ENCODE measurements at regions not wholly inside any gene's neighbourhood (a gene's known extent, or its start where the extent isn't known, plus 50 kb on each side); places are given as distances from the start of the nearest gene placed in this dataset.
"Not testable (repeated sequence)": the region's sequence is repeated elsewhere in the genome, so short reads cannot be mapped to it uniquely, and the experiment has no call there.

GRCh38 chr2:184370954-184371353, 227.4 kb upstream of the ZNF804A start:
- Mint-ChIP-seq H3K27me3 (no peaks in the 10 kb centered on the region), H3K4me1 (ENCODE audit: low read depth) (no peaks in the 10 kb centered on the region), H3K27ac (no peak overlapping the region), H3K36me3 (ENCODE audit: insufficient read depth) (no peaks in the 10 kb centered on the region), H3K9me3 (ENCODE audit: low read depth) (no peaks in the 10 kb centered on the region), H3K4me3 (ENCODE audit: low read depth) (no peak overlapping the region)
- TF ChIP-seq CTCF (IDR thresholded peaks at IDR 0.05; ENCODE audit: unreplicated experiment), result no peak
- DNase-seq (ENCODE audit: low spot score, unreplicated experiment), result no peak

- no peak for TF ChIP-seq CTCF (IDR thresholded peaks at IDR 0.05; ENCODE audit: unreplicated experiment)
- H3K27me3 Mint-ChIP-seq, result no peaks in the 10 kb centered on the region
- H3K36me3 Mint-ChIP-seq (ENCODE audit: insufficient read depth), result no peaks in the 10 kb centered on the region
- no peak overlapping the region for H3K27ac Mint-ChIP-seq
- no peak for DNase-seq (ENCODE audit: low spot score, unreplicated experiment)
- no peaks in the 10 kb centered on the region for H3K9me3 Mint-ChIP-seq (ENCODE audit: low read depth)
- H3K4me3 Mint-ChIP-seq (ENCODE audit: low read depth), result no peak overlapping the region
- H3K4me1 Mint-ChIP-seq (ENCODE audit: low read depth), result no peaks in the 10 kb centered on the region
These were observed 226.7 kb upstream of the ZNF804A start for GRCh38 chr2:184371641-184372040.

DNA sequence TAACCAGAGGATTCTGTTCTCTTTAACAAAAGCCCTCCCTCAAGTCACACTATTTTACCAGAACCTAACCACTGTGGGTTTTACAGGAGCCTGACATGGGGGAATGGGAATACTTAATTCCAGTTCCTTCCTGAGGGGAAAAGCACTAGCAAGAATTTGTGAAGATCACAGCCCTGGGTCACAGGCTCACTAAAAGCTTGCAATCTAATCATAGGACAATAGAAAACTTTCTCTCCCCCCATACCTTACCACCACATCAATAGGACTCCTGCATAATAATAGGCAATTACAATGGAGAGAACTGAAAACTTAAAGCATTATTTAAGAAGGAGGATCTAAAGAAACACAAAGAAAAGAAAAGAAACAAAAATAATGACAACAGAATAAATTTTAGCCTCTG, 225.8 kb upstream of the ZNF804A start:
- Mint-ChIP-seq H3K4me3 (ENCODE audit: low read depth) (no peak overlapping the region), H3K9me3 (ENCODE audit: low read depth) (no peaks in the 10 kb centered on the region), H3K4me1 (ENCODE audit: low read depth) (no peaks in the 10 kb centered on the region), H3K27me3 (no peaks in the 10 kb centered on the region), H3K36me3 (ENCODE audit: insufficient read depth) (no peaks in the 10 kb centered on the region), H3K27ac (no peak overlapping the region)
- no peak for TF ChIP-seq CTCF (IDR thresholded peaks at IDR 0.05; ENCODE audit: unreplicated experiment)
- DNase-seq (ENCODE audit: low spot score, unreplicated experiment), result no peak

DNA sequence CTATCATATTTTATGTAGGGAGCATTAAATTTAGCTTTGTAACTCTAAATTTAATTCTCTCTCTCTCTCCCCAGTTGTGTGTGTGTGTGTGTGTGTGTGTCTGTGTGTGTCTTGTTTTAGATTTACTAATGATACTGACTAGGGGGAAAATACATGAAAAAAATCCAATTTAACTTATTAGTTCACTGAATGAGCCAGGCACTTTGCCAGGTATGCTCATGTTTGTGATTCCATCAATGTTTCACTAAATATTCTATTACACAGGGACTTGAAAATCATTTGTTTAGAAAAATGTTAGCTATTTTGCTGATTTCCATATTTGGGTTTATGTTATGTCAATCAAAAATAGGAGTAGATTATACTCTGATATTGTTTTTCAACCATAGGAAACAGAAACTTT, 203.7 kb upstream of the ZNF804A start:
- no peak for TF ChIP-seq CTCF (IDR thresholded peaks at IDR 0.05; ENCODE audit: unreplicated experiment)
- Mint-ChIP-seq H3K9me3 (ENCODE audit: low read depth) (no peaks in the 10 kb centered on the region), H3K4me1 (ENCODE audit: low read depth) (no peaks in the 10 kb centered on the region), H3K27ac (no peak overlapping the region), H3K36me3 (ENCODE audit: insufficient read depth) (no peaks in the 10 kb centered on the region), H3K27me3 (no peaks in the 10 kb centered on the region), H3K4me3 (ENCODE audit: low read depth) (no peak overlapping the region)
- DNase-seq (ENCODE audit: low spot score, unreplicated experiment), result no peak

- Mint-ChIP-seq H3K27me3 (no peaks in the 10 kb centered on the region), H3K4me3 (ENCODE audit: low read depth) (no peak overlapping the region), H3K9me3 (ENCODE audit: low read depth) (peaks cover 2% of the 10 kb centered on the region), H3K4me1 (ENCODE audit: low read depth) (no peaks in the 10 kb centered on the region), H3K27ac (no peak overlapping the region), H3K36me3 (ENCODE audit: insufficient read depth) (no peaks in the 10 kb centered on the region)
- no peak for TF ChIP-seq CTCF (IDR thresholded peaks at IDR 0.05; ENCODE audit: unreplicated experiment)
- no peak for DNase-seq (ENCODE audit: low spot score, unreplicated experiment)
These were observed 195.9 kb upstream of the ZNF804A start for GRCh38 chr2:184402381-184402780.

GRCh38 chr2:184407041-184407630, 191.2 kb upstream of the ZNF804A start:
- not testable (repeated sequence) for H3K4me3 Mint-ChIP-seq (ENCODE audit: low read depth); H3K36me3 Mint-ChIP-seq (ENCODE audit: insufficient read depth); H3K27ac Mint-ChIP-seq; DNase-seq (ENCODE audit: low spot score, unreplicated experiment); H3K9me3 Mint-ChIP-seq (ENCODE audit: low read depth); H3K27me3 Mint-ChIP-seq; H3K4me1 Mint-ChIP-seq (ENCODE audit: low read depth)

Data from progenitor cell of endocrine pancreas (in vitro differentiated cells).